ENCODE measurements at regions not wholly inside any gene's neighbourhood (a gene's known extent, or its start where the extent isn't known, plus 50 kb on each side); places are given as distances from the start of the nearest gene placed in this dataset.

DNA sequence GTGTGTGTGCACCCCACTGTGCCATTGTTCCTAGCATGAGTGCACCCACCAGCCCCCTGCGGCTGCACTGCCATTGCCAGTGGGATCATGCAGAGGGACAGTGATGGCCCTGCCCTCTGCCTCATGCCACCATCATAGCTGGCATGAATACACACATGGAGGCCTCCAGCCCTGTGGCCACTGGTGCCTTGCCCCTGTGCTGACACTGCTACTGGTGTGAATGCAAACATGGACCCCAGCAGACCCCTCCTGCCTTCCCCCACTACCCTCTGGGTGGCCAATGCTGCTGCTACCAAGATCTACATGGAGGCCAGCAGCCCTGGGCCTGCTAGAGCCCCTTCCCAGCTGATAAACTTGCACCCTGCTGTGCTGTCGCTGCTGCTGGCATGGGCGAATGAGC lies 995.5 kb upstream of the GOT2 start:
- intact Hi-C loops (cut with micrococcal nuclease) (no loop called here), in situ Hi-C loops (cut with MboI) (no loop called here)
- no peak overlapping the region for H3K4me2 ChIP-seq (ENCODE audit: insufficient read depth, low read length)
- TF ChIP-seq ELF4 (CRISPR knock-in tag; IDR thresholded peaks at IDR 0.05) (no peak), SMC3 (conservative IDR thresholded peaks at IDR 0.05; ENCODE audit: insufficient read depth, low read depth, low read length) (no peak), CEBPG (CRISPR knock-in tag; IDR thresholded peaks at IDR 0.05) (no peak), CEBPG (tag; conservative IDR thresholded peaks at IDR 0.05 in 1 of 2, IDR thresholded peaks at IDR 0.05 in 1 of 2) (no peak)
- TF ChIP-seq, protein P1, sequence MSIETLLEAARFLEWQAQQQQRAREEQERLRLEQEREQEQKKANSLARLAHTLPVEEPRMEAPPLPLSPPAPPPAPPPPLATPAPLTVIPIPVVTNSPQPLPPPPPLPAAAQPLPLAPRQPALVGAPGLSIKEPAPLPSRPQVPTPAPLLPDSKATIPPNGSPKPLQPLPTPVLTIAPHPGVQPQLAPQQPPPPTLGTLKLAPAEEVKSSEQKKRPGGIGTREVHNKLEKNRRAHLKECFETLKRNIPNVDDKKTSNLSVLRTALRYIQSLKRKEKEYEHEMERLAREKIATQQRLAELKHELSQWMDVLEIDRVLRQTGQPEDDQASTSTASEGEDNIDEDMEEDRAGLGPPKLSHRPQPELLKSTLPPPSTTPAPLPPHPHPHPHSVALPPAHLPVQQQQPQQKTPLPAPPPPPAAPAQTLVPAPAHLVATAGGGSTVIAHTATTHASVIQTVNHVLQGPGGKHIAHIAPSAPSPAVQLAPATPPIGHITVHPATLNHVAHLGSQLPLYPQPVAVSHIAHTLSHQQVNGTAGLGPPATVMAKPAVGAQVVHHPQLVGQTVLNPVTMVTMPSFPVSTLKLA (conservative IDR thresholded peaks at IDR 0.05), result no peak
- TF ChIP-seq, protein P2, sequence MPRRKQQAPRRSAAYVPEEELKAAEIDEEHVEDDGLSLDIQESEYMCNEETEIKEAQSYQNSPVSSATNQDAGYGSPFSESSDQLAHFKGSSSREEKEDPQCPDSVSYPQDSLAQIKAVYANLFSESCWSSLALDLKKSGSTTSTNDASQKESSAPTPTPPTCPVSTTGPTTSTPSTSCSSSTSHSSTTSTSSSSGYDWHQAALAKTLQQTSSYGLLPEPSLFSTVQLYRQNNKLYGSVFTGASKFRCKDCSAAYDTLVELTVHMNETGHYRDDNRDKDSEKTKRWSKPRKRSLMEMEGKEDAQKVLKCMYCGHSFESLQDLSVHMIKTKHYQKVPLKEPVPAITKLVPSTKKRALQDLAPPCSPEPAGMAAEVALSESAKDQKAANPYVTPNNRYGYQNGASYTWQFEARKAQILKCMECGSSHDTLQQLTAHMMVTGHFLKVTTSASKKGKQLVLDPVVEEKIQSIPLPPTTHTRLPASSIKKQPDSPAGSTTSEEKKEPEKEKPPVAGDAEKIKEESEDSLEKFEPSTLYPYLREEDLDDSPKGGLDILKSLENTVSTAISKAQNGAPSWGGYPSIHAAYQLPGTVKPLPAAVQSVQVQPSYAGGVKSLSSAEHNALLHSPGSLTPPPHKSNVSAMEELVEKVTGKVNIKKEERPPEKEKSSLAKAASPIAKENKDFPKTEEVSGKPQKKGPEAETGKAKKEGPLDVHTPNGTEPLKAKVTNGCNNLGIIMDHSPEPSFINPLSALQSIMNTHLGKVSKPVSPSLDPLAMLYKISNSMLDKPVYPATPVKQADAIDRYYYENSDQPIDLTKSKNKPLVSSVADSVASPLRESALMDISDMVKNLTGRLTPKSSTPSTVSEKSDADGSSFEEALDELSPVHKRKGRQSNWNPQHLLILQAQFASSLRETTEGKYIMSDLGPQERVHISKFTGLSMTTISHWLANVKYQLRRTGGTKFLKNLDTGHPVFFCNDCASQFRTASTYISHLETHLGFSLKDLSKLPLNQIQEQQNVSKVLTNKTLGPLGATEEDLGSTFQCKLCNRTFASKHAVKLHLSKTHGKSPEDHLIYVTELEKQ (CRISPR knock-in tag; IDR thresholded peaks at IDR 0.05), result no peak
- TF ChIP-seq, protein P3, sequence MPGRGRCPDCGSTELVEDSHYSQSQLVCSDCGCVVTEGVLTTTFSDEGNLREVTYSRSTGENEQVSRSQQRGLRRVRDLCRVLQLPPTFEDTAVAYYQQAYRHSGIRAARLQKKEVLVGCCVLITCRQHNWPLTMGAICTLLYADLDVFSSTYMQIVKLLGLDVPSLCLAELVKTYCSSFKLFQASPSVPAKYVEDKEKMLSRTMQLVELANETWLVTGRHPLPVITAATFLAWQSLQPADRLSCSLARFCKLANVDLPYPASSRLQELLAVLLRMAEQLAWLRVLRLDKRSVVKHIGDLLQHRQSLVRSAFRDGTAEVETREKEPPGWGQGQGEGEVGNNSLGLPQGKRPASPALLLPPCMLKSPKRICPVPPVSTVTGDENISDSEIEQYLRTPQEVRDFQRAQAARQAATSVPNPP (IDR thresholded peaks at IDR 0.05; ENCODE audit: borderline replicate concordance, insufficient read depth, insufficient read length), result no peak
- H3K27ac ChIP-seq (ENCODE audit: extremely low read depth, low read depth, low read length), result no peak overlapping the region
- H3K9me1 ChIP-seq (ENCODE audit: control insufficient read depth, insufficient read depth, low read length), result no peaks in the 10 kb centered on the region
- no TSS peak for BruUV-seq (replicated peaks)
- H3K9me3 ChIP-seq (replicated peaks; ENCODE audit: control insufficient read depth, insufficient read depth, low read depth, low read length), result no peaks in the 10 kb centered on the region
- H4K20me1 ChIP-seq (replicated peaks; ENCODE audit: control insufficient read depth, insufficient read depth, low read length), result no peaks in the 10 kb centered on the region
- no peak for DNase-seq (ENCODE audit: extremely low read depth in 1 of 4, low spot score in 3 of 4)
- H3K9ac ChIP-seq (ENCODE audit: insufficient read depth in 1 of 2, low read depth in 2 of 2, low read length in 2 of 2), result no peak overlapping the region
- H3K4me1 ChIP-seq (replicated peaks in 1 of 2; ENCODE audit: control insufficient read depth in 2 of 2, insufficient read depth in 2 of 2, low read length in 2 of 2), result no peaks in the 10 kb centered on the region
- H3K79me2 ChIP-seq (ENCODE audit: control insufficient read depth, insufficient read depth, low read length), result no peaks in the 10 kb centered on the region
- H3K36me3 ChIP-seq (ENCODE audit: control insufficient read depth, insufficient read depth, low read length), result no peaks in the 10 kb centered on the region
- FAIRE-seq, result no peak
- ChIA-PET CTCF (ENCODE audit: low intra/inter-chr PET ratio) (no interaction called here), POLR2A (no interaction called here)
- no peak overlapping the region for H2AFZ ChIP-seq (ENCODE audit: low read depth, low read length)
- WGBS (ENCODE audit: insufficient coverage, low coverage, missing lambda C conversion rate), result 3% methylated on average over 3 of the region's 3 CpGs
- no peaks in the 10 kb centered on the region for H3K27me3 ChIP-seq (ENCODE audit: control insufficient read depth in 2 of 2, insufficient read depth in 2 of 2, low read length in 2 of 2)
- no peak overlapping the region for H3K4me3 ChIP-seq
- no peak for ATAC-seq
